NCI-H1694 (cell line): ENCODE measurements at regions not wholly inside any gene's neighbourhood (a gene's known extent, or its start where the extent isn't known, plus 50 kb on each side); places are given as distances from the start of the nearest gene placed in this dataset.

Experiments
- DNase-seq: peaks from one replicate; lab custom pipeline; 2025; lab: John Stamatoyannopoulos, UW

DNA sequence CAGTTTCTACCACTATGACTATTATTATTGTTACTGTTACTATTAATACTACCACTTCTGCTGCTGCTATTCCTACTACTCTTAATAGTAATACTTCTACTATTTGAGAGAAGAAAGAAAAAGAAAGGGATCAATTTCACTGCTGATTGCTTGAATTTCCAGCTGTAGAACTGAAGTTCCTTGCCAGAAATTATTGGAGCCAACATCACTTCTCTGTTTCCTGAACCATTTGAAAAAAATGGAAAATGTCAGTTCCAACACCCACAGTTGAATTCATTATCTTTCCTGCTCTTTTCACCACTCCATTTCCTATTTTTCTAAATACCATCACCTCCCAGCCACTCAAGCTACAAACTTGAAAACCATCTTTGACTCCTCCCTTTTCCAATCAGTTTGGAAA, 54.1 kb upstream of the PIK3C2G start:
- DNase-seq, result no peak

DNA sequence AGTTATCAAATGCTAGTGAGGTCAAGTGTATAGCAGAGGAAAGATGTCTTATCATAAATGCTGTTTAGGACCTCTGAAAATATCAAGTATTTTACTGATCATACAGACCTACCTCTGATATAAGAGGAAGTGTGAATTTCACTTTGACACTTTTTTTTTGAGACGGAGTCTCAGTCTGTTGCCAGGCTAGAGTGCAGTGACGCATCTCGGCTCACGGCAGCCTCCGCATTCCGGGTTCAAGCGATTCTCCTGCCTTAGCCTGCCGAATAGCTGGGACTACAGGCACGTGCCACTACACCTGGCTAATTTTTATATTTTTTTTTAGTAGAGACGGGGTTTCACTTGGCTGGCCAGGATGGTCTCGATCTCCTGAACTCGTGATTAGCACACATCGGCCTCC, 55.1 kb upstream of the PIK3C2G start:
- no peak for DNase-seq

DNA sequence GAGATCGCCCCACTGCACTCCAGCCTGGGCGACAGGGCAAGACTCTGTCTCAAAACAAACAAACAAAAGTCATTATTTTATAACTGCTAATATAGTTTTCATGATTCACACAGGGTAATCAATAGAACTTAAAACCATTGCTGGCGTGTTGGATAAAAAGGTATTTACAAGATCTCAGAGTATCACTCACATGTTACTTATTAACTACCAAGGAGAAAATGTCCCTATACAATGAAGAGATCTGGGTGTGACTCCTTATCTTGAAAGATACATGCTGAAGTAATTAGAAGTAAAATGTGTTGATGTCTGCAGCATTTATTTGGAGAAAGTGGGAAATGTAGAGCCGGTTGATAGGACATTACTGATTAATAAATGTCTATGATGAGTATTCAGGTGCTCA, 57.3 kb upstream of the PIK3C2G start:
- no peak for DNase-seq

DNA sequence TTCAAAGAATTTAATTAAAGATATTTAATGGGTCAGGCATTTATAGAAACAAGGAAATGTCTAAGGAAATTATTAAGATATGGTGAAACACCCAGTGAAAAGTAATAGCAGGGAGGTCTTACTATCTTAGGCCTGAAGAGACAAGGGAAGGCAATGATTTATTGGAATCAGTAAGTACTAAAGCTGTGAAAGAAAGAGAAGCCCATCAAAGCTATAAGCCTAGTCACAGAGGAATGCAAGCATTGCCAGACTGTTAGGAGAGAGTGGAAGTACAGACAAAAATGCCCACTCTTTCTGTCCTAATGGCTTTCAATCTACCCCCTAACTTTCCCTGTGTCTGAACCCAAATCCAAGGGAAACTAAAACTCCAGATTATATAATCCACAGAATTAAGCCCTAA, 69.2 kb upstream of the PIK3C2G start:
- DNase-seq, result no peak

DNA sequence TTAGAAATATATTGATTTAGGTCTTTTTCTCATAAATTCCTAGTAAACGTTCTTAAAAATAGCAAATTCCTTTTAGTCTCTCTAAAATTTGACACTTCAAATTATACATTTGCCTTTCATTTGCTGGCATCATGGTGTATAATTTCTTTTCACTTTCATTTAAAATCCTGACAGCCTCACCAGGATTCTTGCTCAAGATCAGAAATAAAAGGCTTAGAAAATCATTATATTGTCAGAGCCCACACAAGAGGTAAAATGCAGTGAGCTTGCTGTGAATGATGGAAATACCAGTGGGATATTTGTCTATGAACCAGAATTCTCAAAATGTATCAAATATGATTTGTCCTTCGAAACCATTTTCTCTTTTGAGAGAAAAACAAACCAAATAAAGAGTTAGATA, 78.2 kb upstream of the PIK3C2G start:
- DNase-seq, result no peak

DNA sequence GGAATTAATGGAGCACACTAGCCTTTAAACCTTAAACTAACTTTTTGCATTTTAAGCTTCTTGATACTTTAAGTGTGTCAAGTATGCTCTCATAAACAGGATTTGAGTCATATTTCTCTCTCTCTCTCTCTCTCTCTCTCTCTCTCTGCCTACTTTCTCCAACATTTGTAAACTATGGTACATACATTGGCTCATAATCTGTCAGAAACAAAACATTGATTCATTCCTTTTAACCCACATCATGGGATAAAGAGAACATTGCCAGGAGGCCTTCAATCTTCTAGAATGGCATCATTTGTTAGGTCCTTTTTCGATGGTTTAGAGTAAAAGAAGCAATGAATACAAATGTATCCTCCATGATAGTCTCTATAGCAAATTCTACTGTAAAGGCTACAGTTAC, 81.6 kb upstream of the RERGL start:
- DNase-seq, result no peak

DNA sequence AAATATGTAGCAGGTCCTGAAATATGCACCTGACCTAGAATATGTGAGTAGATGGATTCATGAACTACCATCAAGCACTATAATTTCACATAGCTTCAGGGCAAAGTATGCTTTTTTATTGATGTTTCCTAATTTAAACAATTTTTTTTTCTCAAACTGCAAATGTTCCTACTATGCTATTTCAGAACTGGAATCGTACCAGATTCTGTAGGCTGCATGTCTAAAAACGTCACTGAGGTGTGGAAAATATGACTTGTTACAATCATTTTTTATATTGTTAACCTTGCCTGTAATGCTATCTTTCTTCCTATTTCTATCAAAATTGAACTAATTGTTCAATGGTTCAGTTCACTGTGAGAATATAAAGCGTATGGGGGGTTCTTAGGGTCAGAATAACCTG, 78.0 kb upstream of the RERGL start:
- no peak for DNase-seq

DNA sequence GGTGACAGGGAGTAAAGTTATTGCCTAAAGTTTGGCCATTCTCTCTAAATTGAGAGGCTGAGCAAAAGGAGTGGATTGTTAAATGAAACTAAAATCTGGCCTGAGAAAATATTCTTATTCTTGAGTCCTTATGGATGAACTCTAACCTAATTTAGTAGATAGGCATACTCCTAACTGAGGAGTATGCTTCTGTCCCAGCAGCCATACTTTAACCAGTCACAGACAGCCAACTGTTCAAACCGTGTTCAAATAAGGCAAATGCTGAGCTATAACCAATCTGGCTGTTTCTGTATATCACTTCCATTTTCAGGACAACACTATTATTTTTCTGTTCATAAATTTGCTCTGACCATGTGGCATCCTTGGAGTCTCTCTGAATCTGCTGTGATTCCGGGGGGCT, 75.9 kb upstream of the RERGL start:
- no peak for DNase-seq

DNA sequence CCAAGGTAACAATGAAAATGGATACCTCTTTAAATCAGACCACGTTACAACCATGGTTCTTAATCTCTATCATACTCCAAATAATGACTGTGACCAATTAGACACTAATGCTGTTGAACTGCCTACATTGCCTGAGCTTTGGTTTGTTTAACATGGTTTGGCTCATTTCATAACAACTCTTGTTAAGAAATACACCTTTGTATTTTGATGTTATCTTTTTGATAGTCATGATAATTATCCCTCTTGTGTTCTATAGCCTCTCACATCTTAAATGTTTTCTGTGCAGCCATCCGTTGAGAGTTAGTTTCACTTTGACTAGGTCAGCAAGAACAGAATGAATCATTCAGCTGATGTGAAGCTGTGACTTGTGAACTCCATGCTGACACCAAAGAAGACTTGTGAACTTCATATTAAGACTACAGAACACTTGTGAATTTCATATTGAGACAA, 75.5 kb upstream of the RERGL start:
- no peak for DNase-seq

DNA sequence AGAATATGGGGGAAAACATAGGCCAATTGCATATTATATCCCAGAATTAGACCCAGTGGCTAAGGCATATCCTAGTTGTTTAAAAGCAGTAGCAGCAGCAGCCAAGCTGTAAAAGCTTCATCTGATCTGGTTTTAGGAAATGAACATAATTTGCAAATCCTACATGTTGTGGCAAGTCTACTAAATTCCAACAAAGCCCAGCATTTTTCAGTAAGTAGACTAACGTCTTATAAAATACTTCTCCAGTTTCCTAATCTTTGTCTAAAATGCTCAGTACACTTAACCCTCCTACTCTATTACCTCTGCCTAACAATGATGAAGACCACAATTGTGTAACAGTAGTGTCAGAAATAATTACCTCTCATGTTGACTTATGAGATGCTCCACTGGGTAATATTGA, 70.9 kb upstream of the RERGL start:
- no peak for DNase-seq

DNA sequence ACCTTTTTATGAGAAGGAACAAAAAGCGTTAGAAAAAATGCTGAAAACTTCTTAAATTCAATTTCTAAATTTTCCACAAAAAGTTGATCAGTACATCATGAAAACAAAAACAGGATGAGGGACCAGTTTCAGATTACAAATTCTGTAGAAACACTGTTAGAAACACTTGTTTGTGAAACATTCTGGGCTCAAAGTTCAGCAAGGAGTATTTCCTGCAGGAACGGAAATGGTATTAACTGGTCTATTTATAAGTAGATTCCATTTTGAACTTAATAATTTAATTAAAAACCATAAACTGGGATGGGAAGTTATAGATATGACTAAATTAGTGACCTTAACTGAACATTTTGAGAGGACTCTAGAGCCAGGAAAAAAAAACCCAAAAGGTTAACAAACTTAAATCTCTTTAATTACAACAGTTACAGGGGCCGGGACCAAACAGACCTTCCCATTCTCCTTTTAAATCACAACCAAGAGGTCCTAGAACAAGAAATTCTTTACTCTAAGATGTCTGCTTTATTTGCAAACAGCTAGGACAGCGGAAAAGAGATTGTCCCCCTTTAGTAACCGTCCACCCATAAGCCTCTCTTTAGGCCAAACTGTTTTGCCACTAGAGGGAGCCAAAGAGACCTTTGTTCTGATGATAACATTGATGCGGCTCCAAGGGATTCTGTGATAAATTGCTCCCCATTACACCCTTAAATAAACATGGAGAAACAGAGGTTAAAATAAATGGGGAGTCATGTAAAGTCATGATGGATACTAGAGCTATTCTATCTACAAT, 69.0 kb upstream of the RERGL start:
- DNase-seq, result peak; percentile 66

DNA sequence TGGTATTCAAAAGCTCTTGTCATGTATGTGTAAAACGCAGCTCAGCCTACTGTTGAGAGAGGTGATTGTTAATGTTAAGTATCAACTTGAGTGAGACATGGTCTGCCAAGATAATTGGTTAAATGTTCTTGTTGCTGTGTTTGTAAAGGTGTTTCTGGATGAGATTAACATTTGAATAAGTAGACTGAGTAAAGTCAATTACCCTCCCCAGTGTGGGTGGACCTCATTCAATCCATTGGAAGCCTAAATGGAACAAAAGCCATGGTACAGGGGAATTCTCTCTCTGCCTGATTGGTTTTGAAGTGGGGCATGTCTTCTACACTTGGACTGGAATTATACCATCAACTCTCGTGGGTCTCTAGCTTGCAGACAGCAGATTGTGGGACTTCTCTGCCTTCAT, 63.8 kb upstream of the RERGL start:
- no peak for DNase-seq

DNA sequence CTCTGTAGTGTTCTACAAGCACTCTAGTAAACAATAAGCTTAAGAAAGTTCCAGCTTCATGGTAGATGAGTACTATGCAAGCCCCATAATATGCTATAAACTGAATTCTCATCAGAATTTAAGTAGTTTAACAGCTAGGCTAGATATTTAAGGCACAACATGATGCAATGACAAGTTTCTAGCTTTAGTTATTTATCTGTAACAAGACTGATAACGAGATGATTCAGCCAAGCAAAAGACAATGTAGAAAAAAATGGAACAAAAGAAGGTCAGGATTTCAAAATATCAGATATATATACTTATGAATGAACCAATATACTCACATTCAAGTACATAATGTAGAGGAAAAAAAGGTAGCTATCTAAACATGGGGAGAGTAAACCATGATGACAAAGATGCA, 61.0 kb upstream of the RERGL start:
- no peak for DNase-seq

DNA sequence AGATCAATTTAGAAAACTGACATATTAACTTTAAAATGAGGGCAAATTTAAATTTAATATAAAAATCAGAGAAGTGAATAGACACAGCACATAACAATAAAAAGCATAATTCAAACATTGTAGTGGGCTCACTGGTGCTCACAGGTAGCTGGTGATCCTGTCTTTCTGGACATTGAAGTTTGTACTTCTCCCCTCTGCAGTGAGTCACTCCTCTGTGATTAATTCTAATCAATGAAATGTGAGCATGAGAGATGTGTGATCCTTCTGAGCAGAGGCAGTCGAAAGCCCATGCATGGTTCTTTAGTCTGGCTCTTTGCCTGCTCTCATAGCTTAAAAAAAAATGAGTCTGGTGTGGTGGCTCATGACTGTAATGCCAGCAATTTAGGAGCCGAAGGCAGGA, 59.0 kb upstream of the RERGL start:
- DNase-seq, result no peak

DNA sequence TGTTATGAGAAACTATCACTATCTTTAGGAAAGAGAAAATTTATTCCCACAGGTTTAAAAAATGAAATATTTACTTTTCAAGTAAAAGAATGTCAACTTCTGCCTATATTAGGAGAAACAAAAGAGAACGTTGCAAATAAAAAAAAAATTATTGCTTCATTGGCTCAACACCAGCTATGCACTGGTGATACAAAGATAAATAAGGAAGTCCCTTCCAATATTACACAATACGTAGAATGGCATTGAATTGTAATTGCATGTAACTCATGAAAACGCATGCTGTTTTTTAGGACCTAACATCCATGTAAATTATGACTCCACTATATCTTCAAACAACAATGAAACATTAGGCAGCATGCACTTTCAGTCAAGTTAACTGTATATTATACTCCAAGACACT, 56.4 kb upstream of the RERGL start:
- DNase-seq, result no peak

DNA sequence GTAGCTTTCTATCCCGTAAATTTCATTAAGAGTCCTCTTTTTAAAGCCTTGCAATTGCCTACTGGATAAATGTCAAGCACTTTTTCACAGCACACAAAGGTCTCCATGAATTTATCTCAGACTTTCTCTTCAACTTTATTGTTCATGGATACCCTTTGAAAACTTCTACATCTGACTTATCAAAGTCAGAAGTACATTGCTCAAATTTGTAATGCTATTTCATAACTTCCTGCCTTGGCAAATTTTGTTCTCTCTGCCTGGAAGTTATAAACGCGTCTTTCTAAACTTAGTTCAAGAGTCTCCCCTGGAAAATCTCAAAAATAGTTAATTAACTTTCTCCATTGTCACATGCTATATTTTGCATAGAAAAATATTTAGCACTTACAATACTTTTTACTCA, 55.9 kb upstream of the RERGL start:
- no peak for DNase-seq

DNA sequence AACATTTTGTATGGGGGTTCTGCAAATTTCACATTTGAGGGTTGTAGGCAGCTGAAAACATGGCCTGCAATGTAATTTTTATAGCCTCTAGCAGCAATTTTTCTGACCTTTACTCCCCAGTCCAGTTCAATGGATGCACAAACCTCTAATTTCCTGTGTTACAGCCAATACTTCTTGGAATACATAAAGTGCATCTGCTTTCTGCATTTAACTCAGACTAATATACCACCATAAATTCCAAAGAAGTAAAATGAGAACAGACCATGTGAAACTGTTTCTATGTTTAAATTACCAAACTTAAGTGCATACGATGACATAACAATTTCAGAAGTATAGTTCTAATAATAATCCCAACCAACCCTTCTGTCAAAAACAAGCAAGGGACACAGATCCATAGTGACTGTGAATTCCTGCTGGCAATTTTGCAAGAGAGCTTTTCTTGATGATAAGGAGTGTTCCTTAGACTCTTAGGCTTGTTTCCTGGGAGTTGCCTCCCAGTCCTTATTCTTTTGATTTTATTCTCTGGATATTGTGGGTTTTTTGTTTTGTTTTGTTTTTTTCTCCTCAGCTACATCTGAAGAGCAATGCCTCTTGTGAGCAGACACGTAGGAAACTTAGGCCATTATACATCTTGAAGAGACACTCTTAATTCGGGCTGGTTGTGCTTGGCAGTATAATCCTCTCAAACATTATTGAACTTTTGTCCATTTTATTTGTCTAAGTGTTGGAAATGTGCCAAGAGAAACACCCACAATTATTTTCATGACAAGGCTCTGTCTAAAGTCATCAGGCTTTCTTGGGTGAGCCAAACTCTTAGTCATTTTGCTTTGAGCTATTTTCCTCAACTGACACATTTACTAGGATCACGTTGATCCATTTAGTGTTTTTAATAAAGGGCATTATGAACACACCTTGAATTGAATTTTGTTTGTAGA, 51.3 kb upstream of the RERGL start:
- DNase-seq, result no peak

DNA sequence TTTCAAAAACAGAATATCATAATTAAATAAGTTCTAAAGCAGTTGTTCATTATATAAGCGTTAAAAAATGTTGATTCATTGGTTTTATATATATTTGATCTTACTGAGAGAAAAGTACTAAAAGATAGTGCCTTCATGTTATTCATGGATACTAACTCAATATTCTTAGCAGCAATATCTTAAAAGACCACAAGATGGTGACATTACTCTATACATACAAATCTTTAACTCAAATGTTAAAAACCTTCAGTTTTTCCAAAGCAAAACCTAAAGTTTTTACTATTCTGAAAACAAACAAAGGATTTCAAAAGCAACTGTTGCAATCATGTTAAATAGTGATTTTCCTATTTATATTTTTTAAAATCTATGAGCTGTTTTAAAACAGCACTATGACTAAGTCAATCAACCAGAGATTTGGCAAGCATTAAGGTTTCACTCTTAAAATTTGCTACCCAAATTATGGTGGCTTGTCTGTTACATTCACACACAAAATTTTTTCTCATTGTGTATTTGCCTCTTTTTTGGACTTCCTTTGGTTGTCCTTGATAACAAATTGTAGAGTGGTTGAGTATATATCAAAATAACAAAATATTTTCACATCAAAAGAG, 50.1 kb upstream of the RERGL start:
- DNase-seq, result peak; percentile 53
